MM.1S (cell line): ENCODE measurements at regions not wholly inside any gene's neighbourhood (a gene's known extent, or its start where the extent isn't known, plus 50 kb on each side); places are given as distances from the start of the nearest gene placed in this dataset.

ENCODE experiments used
- CTCF ChIP-seq: fragments of 300-600 bp; sonication (generic); IDR thresholded peaks from 2 replicates; pipeline ENCODE4 v1.5.1; 2016; ENCODE audit warnings: antibody characterized with exemption, low read length, mixed read lengths
- EZH2 ChIP-seq: fragments of 300-600 bp; sonication (generic); optimal IDR thresholded peaks from 2 replicates; pipeline ENCODE3; 2017; ENCODE audit warnings: low read depth, mild to moderate bottlenecking, antibody characterized with exemption, low read length, mixed read lengths

GRCh38 chr4:148676344-148676743, 234.1 kb upstream of the NR3C2 start:
- no peak for TF ChIP-seq CTCF
- no peak for TF ChIP-seq EZH2
